IMR-90 (cell line): ENCODE measurements at regions not wholly inside any gene's neighbourhood (a gene's known extent, or its start where the extent isn't known, plus 50 kb on each side); places are given as distances from the start of the nearest gene placed in this dataset.

ENCODE experiments used
- ATAC-seq: fragments of 200-7000 bp; cut with Tn5 transposase; 2 replicates; pipeline ENCODE4 v1.9.1; 2020; ENCODE audit warnings: low read depth, mild to moderate bottlenecking, moderate library complexity
- BruUV-seq: library from RNA; stranded (reverse); fragments of 400-500 nt; replicated peaks from 2 replicates; lab custom pipeline; 2021; lab: Mats Ljungman, UMichigan
- CTCF ChIA-PET: fragments of 300-600 bp; formaldehyde crosslinking; extraction: SDS; loops from one replicate; lab custom pipeline; 2021; ENCODE audit warnings: antibody characterized with exemption; lab: Yijun Ruan, JAX
- POLR2A ChIA-PET: fragments of 300-600 bp; sonication (Branson Sonifier 250); formaldehyde crosslinking; loops from one replicate; lab custom pipeline; 2022; ENCODE audit warnings: antibody characterized with exemption; ENCODE audit not compliant: unreplicated experiment; lab: Charles Lee
- DNase-seq: peaks from one replicate; pipeline ENCODE4 v3.0.0; 2013
- H2AFZ ChIP-seq: replicated peaks from 2 replicates; pipeline ENCODE3; 2013; ENCODE audit warnings: low read length, mild to moderate bottlenecking; ENCODE audit not compliant: poor library complexity
- H2AK5ac ChIP-seq: 2 replicates; pipeline ENCODE4 v1.6.1; 2013; ENCODE audit warnings: low read depth, low read length, inconsistent platforms
- H2AK9ac ChIP-seq: replicated peaks from 2 replicates; pipeline ENCODE3; 2013; ENCODE audit warnings: mild to moderate bottlenecking, low read depth, low read length, moderate library complexity; ENCODE audit not compliant: poor library complexity
- H2BK120ac ChIP-seq: 2 replicates; pipeline ENCODE4 v1.6.1; 2013; ENCODE audit warnings: low read depth, low read length, inconsistent platforms
- H2BK15ac ChIP-seq: 3 replicates; pipeline ENCODE4 v1.6.1; 2013; ENCODE audit warnings: low read depth, low read length, inconsistent platforms
- H2BK20ac ChIP-seq: 2 replicates; pipeline ENCODE4 v1.6.1; 2013; ENCODE audit warnings: low read depth, mild to moderate bottlenecking, inconsistent platforms, low read length, moderate library complexity
- H2BK5ac ChIP-seq: 2 replicates; pipeline ENCODE4 v1.6.1; 2013; ENCODE audit warnings: mild to moderate bottlenecking, low read depth, low read length, inconsistent platforms; ENCODE audit not compliant: poor library complexity, severe bottlenecking
- H3K14ac ChIP-seq: replicated peaks from 2 replicates; pipeline ENCODE4 v1.6.1; 2013; ENCODE audit warnings: low read depth, low read length, inconsistent platforms
- H3K18ac ChIP-seq: 2 replicates; pipeline ENCODE4 v1.6.1; 2013; ENCODE audit warnings: low read depth, low read length, control low read depth
- H3K23ac ChIP-seq: 2 replicates; pipeline ENCODE4 v1.6.1; 2013; ENCODE audit warnings: low read depth, low read length, inconsistent platforms
- H3K27ac ChIP-seq: 2 replicates; pipeline ENCODE4 v1.5.1; 2013; ENCODE audit warnings: mild to moderate bottlenecking, control low read depth, low read length; ENCODE audit not compliant: insufficient read depth
- H3K27me3 ChIP-seq: 2 replicates; pipeline ENCODE4 v1.6.1; 2013; ENCODE audit warnings: low read length; ENCODE audit not compliant: control insufficient read depth, insufficient read depth
- H3K36me3 ChIP-seq: 2 replicates; pipeline ENCODE4 v1.6.1; 2013; ENCODE audit warnings: low read length, mixed read lengths; ENCODE audit not compliant: control insufficient read depth, insufficient read depth
- H3K4ac ChIP-seq: 2 replicates; pipeline ENCODE4 v1.6.1; 2013; ENCODE audit warnings: low read depth, low read length, inconsistent platforms
- H3K4me1 ChIP-seq: 2 replicates; pipeline ENCODE4 v1.6.1; 2013; ENCODE audit warnings: low read length, mixed read lengths; ENCODE audit not compliant: control insufficient read depth, insufficient read depth
- H3K4me2 ChIP-seq: 2 replicates; pipeline ENCODE4 v1.6.1; 2013; ENCODE audit warnings: low read depth, mild to moderate bottlenecking, control low read depth, low read length, moderate library complexity
- H3K4me3 ChIP-seq: 2 replicates; pipeline ENCODE4 v1.5.1; 2013; ENCODE audit warnings: low read depth, mild to moderate bottlenecking, control low read depth, low read length, moderate library complexity; ENCODE audit not compliant: insufficient read depth
- H3K56ac ChIP-seq: 2 replicates; pipeline ENCODE4 v1.6.1; 2013; ENCODE audit warnings: low read length, inconsistent platforms; ENCODE audit not compliant: insufficient read depth; ENCODE audit errors: extremely low read depth
- H3K79me1 ChIP-seq, 2 experiments: 2 replicates each; pipeline ENCODE4 v1.6.1; 2013; ENCODE audit warnings: low read length in 2 of 2, inconsistent platforms in 1 of 2, low read depth in 1 of 2
- H3K9ac ChIP-seq: 2 replicates; pipeline ENCODE4 v1.6.1; 2013; ENCODE audit warnings: low read depth, low read length, control low read depth
- H3K9me1 ChIP-seq: 2 replicates; pipeline ENCODE4 v1.6.1; 2013; ENCODE audit warnings: low read length, inconsistent platforms; ENCODE audit not compliant: insufficient read depth
- H3K9me3 ChIP-seq: 2 replicates; pipeline ENCODE4 v1.6.1; 2013; ENCODE audit warnings: low read length; ENCODE audit not compliant: control insufficient read depth, insufficient read depth
- H4K20me1 ChIP-seq: 2 replicates; pipeline ENCODE4 v1.6.1; 2013; ENCODE audit warnings: low read length, inconsistent platforms; ENCODE audit not compliant: insufficient read depth
- H4K5ac ChIP-seq: 2 replicates; pipeline ENCODE4 v1.6.1; 2013; ENCODE audit warnings: mild to moderate bottlenecking, low read depth, low read length, control low read depth
- H4K8ac ChIP-seq, 2 experiments: 2 replicates each; pipeline ENCODE4 v1.6.1; 2013; ENCODE audit warnings: low read depth in 2 of 2, low read length in 2 of 2, control low read depth in 1 of 2, inconsistent platforms in 1 of 2
- H4K91ac ChIP-seq: 2 replicates; pipeline ENCODE4 v1.6.1; 2013; ENCODE audit warnings: low read depth, low read length, inconsistent platforms; ENCODE audit not compliant: insufficient read depth
- BHLHE40 ChIP-seq: fragments of 150-350 bp; IDR thresholded peaks from 2 replicates; pipeline ENCODE4 v1.6.1; 2016; ENCODE audit warnings: mild to moderate bottlenecking, low read depth, low read length
- CEBPB ChIP-seq: IDR thresholded peaks from 2 replicates; pipeline ENCODE4 v1.6.1; 2012; ENCODE audit warnings: low read depth, low read length, improper control_type of control experiment
- CHD1 ChIP-seq: IDR thresholded peaks from 2 replicates; pipeline ENCODE4 v1.6.1; 2012; ENCODE audit warnings: low read depth, low read length, improper control_type of control experiment
- FOS ChIP-seq: fragments of 150-350 bp; IDR thresholded peaks from 2 replicates; pipeline ENCODE4 v1.6.1; 2016; ENCODE audit warnings: low read depth, low read length
- MAFK ChIP-seq: IDR thresholded peaks from 2 replicates; pipeline ENCODE4 v1.6.1; 2012; ENCODE audit warnings: low read depth, low read length, improper control_type of control experiment
- MAZ ChIP-seq: IDR thresholded peaks from 2 replicates; pipeline ENCODE4 v1.6.1; 2012; ENCODE audit warnings: low read depth, mild to moderate bottlenecking, low read length, improper control_type of control experiment, moderate library complexity, borderline replicate concordance
- MXI1 ChIP-seq: IDR thresholded peaks from 2 replicates; pipeline ENCODE4 v1.6.1; 2012; ENCODE audit warnings: low read depth, mild to moderate bottlenecking, low read length, moderate library complexity, borderline replicate concordance
- NFE2L2 ChIP-seq: fragments of 150-350 bp; IDR thresholded peaks from 2 replicates; pipeline ENCODE4 v1.6.1; 2016; ENCODE audit warnings: low read depth, mild to moderate bottlenecking, low read length
- POLR2A ChIP-seq: IDR thresholded peaks from 2 replicates; pipeline ENCODE4 v1.6.1; 2012; ENCODE audit warnings: mild to moderate bottlenecking, low read depth, low read length
- RAD21 ChIP-seq: IDR thresholded peaks from 2 replicates; pipeline ENCODE4 v1.6.1; 2012; ENCODE audit warnings: low read length, improper control_type of control experiment
- RCOR1 ChIP-seq: IDR thresholded peaks from 2 replicates; pipeline ENCODE4 v1.6.1; 2012; ENCODE audit warnings: mild to moderate bottlenecking, low read length, improper control_type of control experiment; ENCODE audit not compliant: insufficient replicate concordance
- RFX5 ChIP-seq: IDR thresholded peaks from 2 replicates; pipeline ENCODE4 v1.8.0; 2012; ENCODE audit warnings: low read depth, mild to moderate bottlenecking, low read length, moderate library complexity
- SMC3 ChIP-seq: fragments of 150-350 bp; IDR thresholded peaks from 2 replicates; pipeline ENCODE4 v1.6.1; 2016; ENCODE audit warnings: low read depth, mild to moderate bottlenecking, antibody characterized with exemption, low read length, moderate library complexity
- WGBS, 2 experiments: methylation state at CpG; one replicate each; pipeline versions ENCODE4 v1.1.5 to v1.1.7; 2013; ENCODE audit warnings: missing lambda C conversion rate in 2 of 2; ENCODE audit not compliant: insufficient read length in 1 of 2; ENCODE audit errors: extremely low coverage in 2 of 2; 5-methylcytosine and 5-hydroxymethylcytosine counted together
- dilution Hi-C: fragments of 300-500 bp; cut with HindIII; formaldehyde crosslinking; loops from one replicate; pipeline ENCODE4 v1.14.3; 2018; ENCODE audit warnings: low sequenced_read_pairs; ENCODE audit not compliant: unreplicated experiment
- in situ Hi-C: fragments of 300-500 bp; cut with MboI; formaldehyde crosslinking; loops from 3 replicates; pipeline ENCODE4 v1.14.3; 2019; ENCODE audit warnings: low sequenced_read_pairs, inconsistent platforms, mixed read lengths
- intact Hi-C: fragments of 100-400 bp; cut with micrococcal nuclease; formaldehyde crosslinking; loops from 2 replicates; pipeline ENCODE4 v1.10.0; 2022
- TF ChIP-seq, protein P1 (sequence below): conservative IDR thresholded peaks from 2 replicates; pipeline ENCODE4 v1.5.1; 2012; ENCODE audit warnings: mild to moderate bottlenecking, low read depth, low read length, improper control_type of control experiment
- TF ChIP-seq, protein P2 (sequence below): fragments of 150-350 bp; IDR thresholded peaks from 2 replicates; pipeline ENCODE4 v1.6.1; 2017; ENCODE audit warnings: mild to moderate bottlenecking, antibody characterized with exemption, low read length, low read depth
- TF ChIP-seq, protein P3 (sequence below): fragments of 150-350 bp; IDR thresholded peaks from 2 replicates; pipeline ENCODE4 v1.6.1; 2016; ENCODE audit warnings: low read depth, mild to moderate bottlenecking, low read length, moderate library complexity, borderline replicate concordance

DNA sequence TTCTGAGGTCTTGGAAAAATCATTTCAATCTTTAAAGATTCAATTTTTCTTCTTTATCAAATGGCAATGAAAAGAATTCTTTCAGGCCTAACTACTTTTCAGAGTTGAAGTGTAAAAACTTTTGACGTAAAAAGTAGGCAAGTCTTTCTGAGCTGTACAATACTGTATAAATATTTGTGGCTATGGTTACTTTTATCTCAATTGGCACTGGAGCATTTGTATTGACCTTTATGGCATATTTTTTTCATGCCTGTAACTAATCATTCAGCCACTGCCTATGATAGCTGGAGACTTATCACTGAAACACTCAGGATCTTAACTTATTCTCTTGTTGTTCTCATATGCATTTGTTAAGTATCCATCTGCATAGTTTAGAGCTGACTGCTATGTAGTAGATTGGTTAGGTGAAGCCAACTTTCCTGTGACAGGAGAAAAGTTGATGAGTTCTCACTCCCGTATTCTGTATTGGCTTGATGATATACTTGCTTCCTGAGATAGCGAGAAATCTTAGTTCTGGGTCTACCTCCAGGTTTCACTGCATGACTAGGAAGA is 290.4 kb upstream of the TBL1XR1 start:
- no peak overlapping the region for H2BK5ac ChIP-seq
- no peaks in the 10 kb centered on the region for H3K9me1 ChIP-seq
- intact Hi-C loops, result no loop called here
- H4K5ac ChIP-seq, result no peak overlapping the region
- no peak overlapping the region for H3K14ac ChIP-seq
- no peak overlapping the region for H2BK20ac ChIP-seq
- CTCF ChIA-PET, result interaction anchor here (0.6 kb wide), 1 partner anchor 676 kb away, joined by 4 read pairs; no protein-coding TSS in a partner anchor
- H3K4me3 ChIP-seq, result no peak overlapping the region
- WGBS, 2 experiments, result no CpG with 5 or more reads among the region's 3 CpGs
- POLR2A ChIA-PET, result no interaction called here
- peak overlapping the region; percentile 34; the same call in 1 of the 2 replicates for H3K18ac ChIP-seq
- no peaks in the 10 kb centered on the region for H4K20me1 ChIP-seq
- no peak overlapping the region for H3K27ac ChIP-seq
- no peak overlapping the region for H2BK15ac ChIP-seq
- in situ Hi-C loops, result no loop called here
- no peak overlapping the region for H3K23ac ChIP-seq
- H3K9ac ChIP-seq, result no peak overlapping the region
- H2AK5ac ChIP-seq, result no peak overlapping the region
- H3K79me1 ChIP-seq, result no peaks in the 10 kb centered on the region
- no peak overlapping the region for H2AK9ac ChIP-seq
- TF ChIP-seq RCOR1, result no peak
- TF ChIP-seq BHLHE40, result no peak
- no peak for TF ChIP-seq MAZ
- TF ChIP-seq NFE2L2, result no peak
- no peak for TF ChIP-seq MAFK
- TF ChIP-seq SMC3, result no peak
- no peak for TF ChIP-seq CEBPB
- TF ChIP-seq MXI1, result no peak
- no peak for TF ChIP-seq CHD1
- no peak for TF ChIP-seq FOS
- TF ChIP-seq, protein P1, sequence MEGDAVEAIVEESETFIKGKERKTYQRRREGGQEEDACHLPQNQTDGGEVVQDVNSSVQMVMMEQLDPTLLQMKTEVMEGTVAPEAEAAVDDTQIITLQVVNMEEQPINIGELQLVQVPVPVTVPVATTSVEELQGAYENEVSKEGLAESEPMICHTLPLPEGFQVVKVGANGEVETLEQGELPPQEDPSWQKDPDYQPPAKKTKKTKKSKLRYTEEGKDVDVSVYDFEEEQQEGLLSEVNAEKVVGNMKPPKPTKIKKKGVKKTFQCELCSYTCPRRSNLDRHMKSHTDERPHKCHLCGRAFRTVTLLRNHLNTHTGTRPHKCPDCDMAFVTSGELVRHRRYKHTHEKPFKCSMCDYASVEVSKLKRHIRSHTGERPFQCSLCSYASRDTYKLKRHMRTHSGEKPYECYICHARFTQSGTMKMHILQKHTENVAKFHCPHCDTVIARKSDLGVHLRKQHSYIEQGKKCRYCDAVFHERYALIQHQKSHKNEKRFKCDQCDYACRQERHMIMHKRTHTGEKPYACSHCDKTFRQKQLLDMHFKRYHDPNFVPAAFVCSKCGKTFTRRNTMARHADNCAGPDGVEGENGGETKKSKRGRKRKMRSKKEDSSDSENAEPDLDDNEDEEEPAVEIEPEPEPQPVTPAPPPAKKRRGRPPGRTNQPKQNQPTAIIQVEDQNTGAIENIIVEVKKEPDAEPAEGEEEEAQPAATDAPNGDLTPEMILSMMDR, result no peak
- TF ChIP-seq, protein P2, sequence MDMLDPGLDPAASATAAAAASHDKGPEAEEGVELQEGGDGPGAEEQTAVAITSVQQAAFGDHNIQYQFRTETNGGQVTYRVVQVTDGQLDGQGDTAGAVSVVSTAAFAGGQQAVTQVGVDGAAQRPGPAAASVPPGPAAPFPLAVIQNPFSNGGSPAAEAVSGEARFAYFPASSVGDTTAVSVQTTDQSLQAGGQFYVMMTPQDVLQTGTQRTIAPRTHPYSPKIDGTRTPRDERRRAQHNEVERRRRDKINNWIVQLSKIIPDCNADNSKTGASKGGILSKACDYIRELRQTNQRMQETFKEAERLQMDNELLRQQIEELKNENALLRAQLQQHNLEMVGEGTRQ, result no peak
- no peak for TF ChIP-seq RAD21
- TF ChIP-seq, protein P3, sequence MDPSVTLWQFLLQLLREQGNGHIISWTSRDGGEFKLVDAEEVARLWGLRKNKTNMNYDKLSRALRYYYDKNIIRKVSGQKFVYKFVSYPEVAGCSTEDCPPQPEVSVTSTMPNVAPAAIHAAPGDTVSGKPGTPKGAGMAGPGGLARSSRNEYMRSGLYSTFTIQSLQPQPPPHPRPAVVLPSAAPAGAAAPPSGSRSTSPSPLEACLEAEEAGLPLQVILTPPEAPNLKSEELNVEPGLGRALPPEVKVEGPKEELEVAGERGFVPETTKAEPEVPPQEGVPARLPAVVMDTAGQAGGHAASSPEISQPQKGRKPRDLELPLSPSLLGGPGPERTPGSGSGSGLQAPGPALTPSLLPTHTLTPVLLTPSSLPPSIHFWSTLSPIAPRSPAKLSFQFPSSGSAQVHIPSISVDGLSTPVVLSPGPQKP, result no peak
- no peak for TF ChIP-seq POLR2A
- TF ChIP-seq RFX5, result no peak
- H3K56ac ChIP-seq, result no peak overlapping the region
- peaks cover 3% of the 10 kb centered on the region; the same call in 1 of the 2 replicates for H3K9me3 ChIP-seq
- no TSS peak for BruUV-seq
- H3K36me3 ChIP-seq, result no peaks in the 10 kb centered on the region
- peak; percentile 31 for DNase-seq
- peak overlapping the region; percentile 11; the same call in 1 of the 2 replicates for H3K4ac ChIP-seq
- H3K27me3 ChIP-seq, result no peaks in the 10 kb centered on the region
- H4K91ac ChIP-seq, result no peak overlapping the region
- no peak overlapping the region for H3K4me2 ChIP-seq
- peak; percentile 44; the same call in 1 of the 2 replicates for ATAC-seq
- H4K8ac ChIP-seq, result no peak overlapping the region; a peak in 1 of 4 replicates
- dilution Hi-C loops, result no loop called here
- H2BK120ac ChIP-seq, result no peak overlapping the region
- H2AFZ ChIP-seq, result no peak overlapping the region
- no peaks in the 10 kb centered on the region; the same call in 1 of the 2 replicates for H3K4me1 ChIP-seq
